GM18498 (cell line): ENCODE measurements at regions not wholly inside any gene's neighbourhood (a gene's known extent, or its start where the extent isn't known, plus 50 kb on each side); places are given as distances from the start of the nearest gene placed in this dataset.

Source experiments
- ATAC-seq: cut with Tn5 transposase; IDR thresholded peaks from one replicate; pipeline ENCODE4 v1.9.1; 2021; ENCODE audit warnings: mild to moderate bottlenecking, moderate library complexity; ENCODE audit not compliant: unreplicated experiment

DNA sequence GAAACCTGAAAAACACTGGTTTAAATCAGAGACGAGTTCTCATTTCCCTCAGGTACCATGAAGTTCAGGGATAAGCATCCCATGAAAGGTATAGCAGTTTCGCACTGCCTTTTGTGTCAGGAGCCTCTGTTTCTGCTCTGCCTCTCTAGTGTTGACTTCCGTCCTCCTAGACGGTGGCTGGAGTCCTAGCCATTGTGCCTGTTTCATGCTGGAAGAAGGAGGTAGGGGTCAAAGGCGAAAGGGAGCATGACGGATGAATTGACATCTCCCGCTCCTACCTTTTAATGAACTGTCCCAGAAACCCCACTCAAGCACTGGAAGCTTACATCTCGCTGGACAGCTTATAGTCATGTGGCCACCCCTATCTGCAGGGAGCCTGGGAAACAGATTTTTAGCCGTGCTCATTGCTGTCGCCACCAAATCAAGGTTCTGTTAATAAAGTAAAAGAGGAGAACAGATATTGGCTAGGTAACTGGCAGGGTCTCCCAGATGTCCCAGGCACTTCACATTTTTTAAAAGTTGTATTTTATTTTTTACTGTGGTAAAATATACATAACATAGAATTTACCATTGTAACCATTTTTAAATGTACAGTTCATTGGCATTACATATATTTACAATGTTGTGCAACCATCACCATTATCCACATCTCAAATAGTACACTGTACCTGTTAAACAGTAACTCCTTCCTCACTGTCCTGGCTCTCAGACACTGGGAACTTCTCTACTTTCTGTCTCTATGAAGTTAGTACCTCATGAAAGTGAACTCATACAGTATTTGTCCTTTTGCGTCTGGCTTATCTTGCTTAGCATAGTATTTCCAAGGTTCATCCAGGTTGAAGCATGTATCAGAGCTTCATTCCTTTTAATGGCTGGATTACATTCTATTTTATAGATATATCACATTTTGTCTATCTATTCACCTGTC lies 55.0 kb upstream of the CTLA4 start:
- ATAC-seq: no peak

DNA sequence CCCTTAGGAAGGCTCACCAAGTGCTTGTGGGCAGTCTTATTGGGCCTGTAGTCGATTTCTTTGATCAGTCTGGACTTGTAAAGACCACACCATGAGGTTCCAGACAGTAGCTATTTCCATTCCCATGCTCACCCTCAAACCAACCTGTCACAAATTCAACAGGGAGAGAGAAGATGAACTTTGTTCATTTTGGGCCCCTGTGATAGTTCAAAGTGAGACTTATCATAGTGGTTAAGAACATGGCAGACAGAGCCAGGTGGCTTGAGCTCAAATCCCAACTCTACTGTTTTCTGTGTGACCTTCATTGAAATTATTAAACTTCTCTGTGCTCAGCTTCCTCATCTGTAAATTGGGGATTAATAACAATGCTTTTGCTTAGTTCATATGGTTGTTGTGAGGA lies 53.9 kb upstream of the CTLA4 start:
- no peak for ATAC-seq

DNA sequence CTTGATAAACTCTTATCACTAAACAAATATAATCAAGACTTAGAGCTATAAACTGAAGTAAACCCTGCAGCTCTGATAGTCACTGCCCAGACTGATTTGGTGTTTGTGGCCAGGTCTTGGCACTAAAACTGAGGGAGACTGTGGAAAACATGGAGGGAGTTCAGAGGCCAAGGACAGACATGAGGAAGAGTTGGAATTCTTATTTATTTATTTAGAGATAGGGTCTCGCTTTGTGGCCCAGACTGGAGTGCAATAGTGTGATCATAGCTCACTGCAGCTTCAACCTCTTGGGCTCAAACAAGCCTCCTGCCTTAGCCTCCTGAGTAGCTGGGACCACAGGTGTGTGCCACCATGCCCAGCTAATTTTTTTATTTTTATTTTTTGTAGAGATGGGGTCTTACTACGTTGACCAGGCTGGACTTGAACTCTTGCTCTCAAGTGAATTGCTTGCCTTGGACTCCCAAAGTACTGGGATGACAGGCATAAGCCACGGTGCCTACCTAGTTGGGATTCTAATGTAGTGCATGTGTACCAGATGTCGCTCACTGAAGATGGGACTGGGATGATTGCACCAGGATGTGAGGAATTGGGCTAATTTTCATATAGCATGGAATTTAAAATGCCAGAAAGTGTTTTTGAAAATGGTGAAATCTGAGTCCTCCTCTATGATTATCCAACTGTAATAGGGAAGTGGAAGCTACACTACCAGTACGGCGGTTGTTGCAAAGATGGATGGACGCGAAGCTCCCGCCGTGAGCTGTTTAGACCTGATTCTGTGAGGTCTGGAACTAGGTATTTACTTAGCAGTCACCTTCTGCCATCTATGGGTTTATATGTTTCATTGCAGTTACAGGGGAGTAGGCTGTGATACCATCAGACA lies 52.7 kb upstream of the CTLA4 start:
- ATAC-seq: peak; percentile 77

DNA sequence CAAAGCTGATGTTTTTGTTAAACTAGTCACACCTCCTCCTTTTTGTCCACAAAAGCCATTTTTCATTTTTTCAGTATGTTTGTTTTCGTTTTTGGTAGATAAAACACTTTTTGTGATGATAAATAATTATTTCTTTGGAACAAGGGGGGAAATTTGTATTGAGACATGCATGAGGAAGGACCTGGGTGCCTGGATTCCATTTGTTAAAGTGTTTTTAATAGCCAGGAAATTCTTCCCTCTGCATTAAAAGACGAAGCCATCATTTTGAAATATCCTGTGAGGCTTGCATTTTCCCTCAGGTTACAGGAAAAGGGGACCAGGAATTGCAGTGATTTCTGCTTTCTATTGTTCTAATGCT lies 52.1 kb upstream of the CTLA4 start:
- no peak for ATAC-seq

DNA sequence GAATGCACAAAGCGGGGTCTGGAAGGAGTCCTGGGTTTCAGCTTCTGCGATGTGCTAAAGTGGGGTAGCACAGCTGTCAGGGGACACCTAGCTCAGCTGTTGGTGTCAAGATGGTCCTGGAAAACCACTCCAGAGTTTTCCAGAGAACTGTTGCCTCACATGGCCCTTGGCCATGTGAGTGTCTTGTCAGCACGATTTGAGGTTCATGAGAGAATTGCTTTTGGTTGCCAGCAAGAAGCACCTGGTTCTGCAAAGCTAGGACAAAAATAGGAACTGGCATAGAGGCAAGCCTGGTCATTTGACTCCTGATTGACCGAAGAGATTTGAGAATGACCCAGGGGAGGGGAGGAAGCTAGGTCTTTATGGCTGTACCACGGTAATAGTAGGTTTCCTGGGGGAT lies 50.4 kb upstream of the CTLA4 start:
- no peak for ATAC-seq
